D721Med (cell line): ENCODE measurements at regions not wholly inside any gene's neighbourhood (a gene's known extent, or its start where the extent isn't known, plus 50 kb on each side); places are given as distances from the start of the nearest gene placed in this dataset.

ENCODE experiments used
- DNase-seq: peaks from one replicate; pipeline ENCODE4 v3.0.0; 2011; ENCODE audit warnings: low spot score; ENCODE audit not compliant: insufficient read length
- FAIRE-seq: peaks from 2 replicates; lab custom pipeline; 2011; peaks lifted over from hg19 to GRCh38; lab: Jason Lieb, UNC
- TF ChIP-seq, protein P1 (sequence below): IDR thresholded peaks from 2 replicates; pipeline ENCODE4 v1.5.1; 2012; ENCODE audit warnings: mild to moderate bottlenecking, control low read depth; ENCODE audit not compliant: insufficient read depth; ENCODE audit errors: missing control alignments

DNA sequence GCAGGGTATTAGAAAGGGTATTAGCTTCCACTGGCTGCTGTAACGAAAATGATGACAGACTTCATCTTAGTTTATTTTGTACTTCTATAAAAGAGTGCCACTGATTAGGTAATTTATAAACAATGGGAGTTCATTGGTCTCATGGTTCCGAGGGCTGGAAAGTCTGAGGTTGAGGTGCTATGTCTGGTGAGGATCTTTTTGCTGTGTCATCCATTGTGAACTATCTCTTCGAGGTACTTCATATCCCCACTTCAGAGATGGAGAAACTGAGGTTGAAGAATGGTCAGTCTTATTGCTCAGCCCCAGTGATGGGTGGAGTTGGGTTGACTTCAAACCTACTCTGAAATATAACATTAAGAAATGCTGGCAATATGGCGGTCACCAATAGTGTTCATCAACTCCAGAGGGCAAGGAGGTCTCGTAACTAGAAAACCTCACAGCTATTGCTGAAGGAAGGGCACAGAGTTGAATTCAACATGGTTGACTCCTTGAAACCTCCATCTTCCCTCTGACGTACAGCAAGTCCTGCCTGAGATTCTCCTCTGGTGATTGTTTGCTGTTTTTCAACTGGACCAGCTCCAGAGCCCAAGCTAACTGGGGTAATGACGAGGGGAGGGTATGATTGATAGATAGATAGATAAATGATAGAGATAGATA, 53.6 kb upstream of the SHOX start:
- FAIRE-seq (no peak), DNase-seq (no peak)
- TF ChIP-seq, protein P1, sequence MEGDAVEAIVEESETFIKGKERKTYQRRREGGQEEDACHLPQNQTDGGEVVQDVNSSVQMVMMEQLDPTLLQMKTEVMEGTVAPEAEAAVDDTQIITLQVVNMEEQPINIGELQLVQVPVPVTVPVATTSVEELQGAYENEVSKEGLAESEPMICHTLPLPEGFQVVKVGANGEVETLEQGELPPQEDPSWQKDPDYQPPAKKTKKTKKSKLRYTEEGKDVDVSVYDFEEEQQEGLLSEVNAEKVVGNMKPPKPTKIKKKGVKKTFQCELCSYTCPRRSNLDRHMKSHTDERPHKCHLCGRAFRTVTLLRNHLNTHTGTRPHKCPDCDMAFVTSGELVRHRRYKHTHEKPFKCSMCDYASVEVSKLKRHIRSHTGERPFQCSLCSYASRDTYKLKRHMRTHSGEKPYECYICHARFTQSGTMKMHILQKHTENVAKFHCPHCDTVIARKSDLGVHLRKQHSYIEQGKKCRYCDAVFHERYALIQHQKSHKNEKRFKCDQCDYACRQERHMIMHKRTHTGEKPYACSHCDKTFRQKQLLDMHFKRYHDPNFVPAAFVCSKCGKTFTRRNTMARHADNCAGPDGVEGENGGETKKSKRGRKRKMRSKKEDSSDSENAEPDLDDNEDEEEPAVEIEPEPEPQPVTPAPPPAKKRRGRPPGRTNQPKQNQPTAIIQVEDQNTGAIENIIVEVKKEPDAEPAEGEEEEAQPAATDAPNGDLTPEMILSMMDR: no peak

DNA sequence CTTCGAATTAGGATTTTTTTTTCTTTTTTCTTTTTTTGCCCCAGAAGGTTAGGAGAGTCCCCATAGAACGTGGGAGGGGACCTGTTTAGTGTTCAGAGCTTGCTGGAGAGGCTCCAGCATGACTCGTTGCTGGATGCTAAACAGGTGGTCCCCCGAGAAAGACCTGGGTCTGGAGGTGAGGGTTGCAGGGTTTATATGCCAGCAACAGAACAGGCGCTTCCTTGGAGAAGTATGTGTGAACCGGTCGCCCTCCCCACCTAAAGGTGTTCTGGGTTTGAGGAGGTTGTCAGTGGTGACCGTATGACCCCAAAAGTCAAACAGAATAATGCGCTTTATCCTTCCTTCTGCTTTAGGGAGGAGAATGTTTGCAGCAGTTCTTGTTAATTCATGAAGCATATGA, 52.1 kb upstream of the SHOX start:
- no peak for DNase-seq
- FAIRE-seq: no peak
- TF ChIP-seq, protein P1: no peak

DNA sequence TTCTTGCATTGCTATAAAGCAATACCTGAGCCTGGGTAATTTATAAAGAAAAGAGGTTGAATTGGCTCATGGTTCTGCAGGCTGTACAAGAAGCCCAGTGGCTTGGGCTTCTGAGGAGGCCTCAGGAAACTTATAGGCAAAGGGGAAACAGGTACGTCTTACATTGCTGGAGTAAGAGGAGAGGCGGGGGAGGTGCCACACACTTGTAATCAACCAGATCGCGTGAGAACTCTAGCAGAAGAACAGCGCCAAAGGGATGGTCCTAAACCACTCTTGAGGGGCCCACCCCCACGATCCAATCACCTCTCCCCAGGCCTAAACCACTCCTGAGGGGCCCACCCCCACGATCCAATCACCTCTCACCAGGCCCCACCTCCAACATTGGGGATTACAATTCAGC, 50.6 kb upstream of the SHOX start:
- no peak for DNase-seq
- TF ChIP-seq, protein P1: no peak
- no peak for FAIRE-seq
